ENCODE measurements at regions not wholly inside any gene's neighbourhood (a gene's known extent, or its start where the extent isn't known, plus 50 kb on each side); places are given as distances from the start of the nearest gene placed in this dataset.

DNA sequence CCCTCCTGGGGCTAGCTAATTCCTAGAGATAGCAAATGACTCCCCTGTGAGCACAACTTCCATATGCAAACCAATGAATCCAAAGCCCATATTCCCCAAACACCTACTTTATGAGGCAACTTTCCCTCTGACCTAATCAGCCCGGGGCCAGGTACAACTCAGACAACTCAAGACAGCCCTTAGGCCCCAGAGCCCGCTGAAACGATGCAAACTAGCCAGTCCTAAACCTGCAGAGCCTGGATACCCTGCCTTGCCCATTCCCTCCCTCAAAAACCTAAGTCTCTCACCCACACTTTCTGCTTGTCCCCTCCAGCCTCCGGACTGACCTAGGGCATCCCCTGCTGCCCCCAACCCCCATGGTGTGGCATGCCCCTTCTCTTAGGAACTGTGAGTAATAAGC lies 142.8 kb downstream of the ACTR3 start:
- POLR2A ChIA-PET = no interaction called here
- Histone ChIP-seq H3K27ac (ENCODE audit: insufficient read depth in 1 of 2, low read depth in 1 of 2, low read length in 2 of 2, poor library complexity in 1 of 2, severe bottlenecking in 2 of 2) (no peak overlapping the region), H3K9me3 (ENCODE audit: control extremely low read depth in 1 of 5, control insufficient read depth in 4 of 5, insufficient read depth in 2 of 5, low read depth in 1 of 5, low read length in 4 of 5) (peaks cover 0 to 4% (median 0%) of the 10 kb centered on the region in 5 experiments), H3K4me1 (ENCODE audit: control extremely low read depth in 1 of 4, control insufficient read depth in 4 of 4, insufficient read depth in 4 of 4, low read length in 3 of 4) (no peaks in the 10 kb centered on the region), H3K36me3 (ENCODE audit: control insufficient read depth in 4 of 4, insufficient read depth in 4 of 4, low read length in 3 of 4) (no peaks in the 10 kb centered on the region), H3K27me3 (replicated peaks in 2 of 5; ENCODE audit: control insufficient read depth in 4 of 5, insufficient read depth in 5 of 5, low read length in 4 of 5) (peaks cover 0 to 5% (median 0%) of the 10 kb centered on the region in 5 experiments), H3K4me3 (ENCODE audit: control insufficient read depth in 1 of 7, extremely low read depth in 1 of 7, insufficient read depth in 4 of 7, low read depth in 2 of 7, low read length in 6 of 7) (no peak overlapping the region)
- CTCF ChIA-PET = no interaction called here
- DNase-seq = no peak
- WGBS (ENCODE audit: insufficient coverage) = 81% methylated on average over 2 of the region's 4 CpGs

- WGBS (ENCODE audit: insufficient coverage) = no CpG with 5 or more reads among the region's 1 CpG
Observed at GRCh38 chr2:114034742-114035141, 144.9 kb downstream of the ACTR3 start.

GRCh38 chr2:114038710-114039109 lies 148.8 kb downstream of the ACTR3 start:
- ChIA-PET CTCF (no interaction called here), POLR2A (no interaction called here)
- no peak overlapping the region for H3K4me3 ChIP-seq (ENCODE audit: control insufficient read depth in 1 of 7, extremely low read depth in 1 of 7, insufficient read depth in 4 of 7, low read depth in 2 of 7, low read length in 6 of 7)
- H3K36me3 ChIP-seq (ENCODE audit: control insufficient read depth in 4 of 4, insufficient read depth in 4 of 4, low read length in 3 of 4) = no peaks in the 10 kb centered on the region
- H3K4me1 ChIP-seq (ENCODE audit: control extremely low read depth in 1 of 4, control insufficient read depth in 4 of 4, insufficient read depth in 4 of 4, low read length in 3 of 4) = no peaks in the 10 kb centered on the region
- 100% methylated on average over 2 of the region's 3 CpGs for WGBS (ENCODE audit: insufficient coverage)
- H3K27ac ChIP-seq (ENCODE audit: insufficient read depth in 1 of 2, low read depth in 1 of 2, low read length in 2 of 2, poor library complexity in 1 of 2, severe bottlenecking in 2 of 2) = no peak overlapping the region
- no peaks in the 10 kb centered on the region for H3K9me3 ChIP-seq (ENCODE audit: control extremely low read depth in 1 of 5, control insufficient read depth in 4 of 5, insufficient read depth in 2 of 5, low read depth in 1 of 5, low read length in 4 of 5)
- no peak for DNase-seq
- no peaks in the 10 kb centered on the region for H3K27me3 ChIP-seq (replicated peaks in 2 of 5; ENCODE audit: control insufficient read depth in 4 of 5, insufficient read depth in 5 of 5, low read length in 4 of 5)

More at GRCh38 chr2:114034742-114035141, 144.9 kb downstream of the ACTR3 start:
- POLR2A ChIA-PET = no interaction called here
- H3K27ac ChIP-seq (ENCODE audit: insufficient read depth in 1 of 2, low read depth in 1 of 2, low read length in 2 of 2, poor library complexity in 1 of 2, severe bottlenecking in 2 of 2) = no peak overlapping the region
- H3K4me1 ChIP-seq (ENCODE audit: control extremely low read depth in 1 of 4, control insufficient read depth in 4 of 4, insufficient read depth in 4 of 4, low read length in 3 of 4) = no peaks in the 10 kb centered on the region
- H3K27me3 ChIP-seq (replicated peaks in 2 of 5; ENCODE audit: control insufficient read depth in 4 of 5, insufficient read depth in 5 of 5, low read length in 4 of 5) = peaks cover 0 to 5% (median 0%) of the 10 kb centered on the region in 5 experiments
- no peak overlapping the region for H3K4me3 ChIP-seq (ENCODE audit: control insufficient read depth in 1 of 7, extremely low read depth in 1 of 7, insufficient read depth in 4 of 7, low read depth in 2 of 7, low read length in 6 of 7)
- no peaks in the 10 kb centered on the region for H3K36me3 ChIP-seq (ENCODE audit: control insufficient read depth in 4 of 4, insufficient read depth in 4 of 4, low read length in 3 of 4)
- CTCF ChIA-PET = interaction anchor here (1.4 kb wide), 1 partner anchor 9 kb away, joined by 3 read pairs; no protein-coding TSS in a partner anchor
- H3K9me3 ChIP-seq (ENCODE audit: control extremely low read depth in 1 of 5, control insufficient read depth in 4 of 5, insufficient read depth in 2 of 5, low read depth in 1 of 5, low read length in 4 of 5) = no peaks in the 10 kb centered on the region
- no peak for DNase-seq

GRCh38 chr2:114039677-114040076 lies 149.8 kb downstream of the ACTR3 start:
- no peaks in the 10 kb centered on the region for H3K36me3 ChIP-seq (ENCODE audit: control insufficient read depth in 4 of 4, insufficient read depth in 4 of 4, low read length in 3 of 4)
- no peaks in the 10 kb centered on the region for H3K9me3 ChIP-seq (ENCODE audit: control extremely low read depth in 1 of 5, control insufficient read depth in 4 of 5, insufficient read depth in 2 of 5, low read depth in 1 of 5, low read length in 4 of 5)
- no peaks in the 10 kb centered on the region for H3K27me3 ChIP-seq (replicated peaks in 2 of 5; ENCODE audit: control insufficient read depth in 4 of 5, insufficient read depth in 5 of 5, low read length in 4 of 5)
- WGBS (ENCODE audit: insufficient coverage) = 80% methylated on average over 2 of the region's 2 CpGs
- H3K4me1 ChIP-seq (ENCODE audit: control extremely low read depth in 1 of 4, control insufficient read depth in 4 of 4, insufficient read depth in 4 of 4, low read length in 3 of 4) = no peaks in the 10 kb centered on the region
- no peak overlapping the region for H3K27ac ChIP-seq (ENCODE audit: insufficient read depth in 1 of 2, low read depth in 1 of 2, low read length in 2 of 2, poor library complexity in 1 of 2, severe bottlenecking in 2 of 2)
- CTCF ChIA-PET = no interaction called here
- POLR2A ChIA-PET = no interaction called here
- no peak overlapping the region for H3K4me3 ChIP-seq (ENCODE audit: control insufficient read depth in 1 of 7, extremely low read depth in 1 of 7, insufficient read depth in 4 of 7, low read depth in 2 of 7, low read length in 6 of 7)
- DNase-seq = no peak

DNA sequence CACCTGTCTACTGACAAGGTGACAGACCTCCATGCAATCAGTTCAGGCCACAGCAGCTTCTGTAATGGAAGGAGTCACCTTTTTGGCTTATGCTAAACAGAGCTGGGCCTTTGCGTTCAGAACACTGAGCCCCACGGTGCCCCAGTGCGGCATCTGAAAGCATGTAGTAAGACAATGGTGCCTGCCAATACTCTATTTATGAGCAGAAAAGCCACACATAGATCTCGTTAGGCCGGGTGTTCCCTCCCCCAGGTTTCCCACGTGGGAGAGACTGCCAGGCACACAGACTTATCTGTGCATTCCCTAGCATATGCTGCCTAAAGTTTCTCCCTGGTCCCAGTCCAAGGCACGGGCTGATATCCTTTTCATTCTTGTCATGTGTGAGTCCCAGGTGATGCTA lies 150.9 kb downstream of the ACTR3 start:
- Histone ChIP-seq H3K9me3 (ENCODE audit: control extremely low read depth in 1 of 5, control insufficient read depth in 4 of 5, insufficient read depth in 2 of 5, low read depth in 1 of 5, low read length in 4 of 5) (no peaks in the 10 kb centered on the region), H3K36me3 (ENCODE audit: control insufficient read depth in 4 of 4, insufficient read depth in 4 of 4, low read length in 3 of 4) (no peaks in the 10 kb centered on the region), H3K4me3 (ENCODE audit: control insufficient read depth in 1 of 7, extremely low read depth in 1 of 7, insufficient read depth in 4 of 7, low read depth in 2 of 7, low read length in 6 of 7) (no peak overlapping the region), H3K27me3 (replicated peaks in 2 of 5; ENCODE audit: control insufficient read depth in 4 of 5, insufficient read depth in 5 of 5, low read length in 4 of 5) (no peaks in the 10 kb centered on the region), H3K4me1 (ENCODE audit: control extremely low read depth in 1 of 4, control insufficient read depth in 4 of 4, insufficient read depth in 4 of 4, low read length in 3 of 4) (no peaks in the 10 kb centered on the region), H3K27ac (ENCODE audit: insufficient read depth in 1 of 2, low read depth in 1 of 2, low read length in 2 of 2, poor library complexity in 1 of 2, severe bottlenecking in 2 of 2) (no peak overlapping the region)
- ChIA-PET POLR2A (no interaction called here), CTCF (no interaction called here)
- no peak for DNase-seq
- WGBS (ENCODE audit: insufficient coverage) = 90% methylated on average over 5 of the region's 7 CpGs

- 99% methylated on average over 5 of the region's 5 CpGs for WGBS (ENCODE audit: insufficient coverage)
- no peak for DNase-seq
- Histone ChIP-seq H3K36me3 (ENCODE audit: control insufficient read depth in 4 of 4, insufficient read depth in 4 of 4, low read length in 3 of 4) (no peaks in the 10 kb centered on the region), H3K27me3 (replicated peaks in 2 of 5; ENCODE audit: control insufficient read depth in 4 of 5, insufficient read depth in 5 of 5, low read length in 4 of 5) (no peaks in the 10 kb centered on the region), H3K4me3 (ENCODE audit: control insufficient read depth in 1 of 7, extremely low read depth in 1 of 7, insufficient read depth in 4 of 7, low read depth in 2 of 7, low read length in 6 of 7) (no peak overlapping the region), H3K4me1 (ENCODE audit: control extremely low read depth in 1 of 4, control insufficient read depth in 4 of 4, insufficient read depth in 4 of 4, low read length in 3 of 4) (no peaks in the 10 kb centered on the region), H3K27ac (ENCODE audit: insufficient read depth in 1 of 2, low read depth in 1 of 2, low read length in 2 of 2, poor library complexity in 1 of 2, severe bottlenecking in 2 of 2) (no peak overlapping the region), H3K9me3 (ENCODE audit: control extremely low read depth in 1 of 5, control insufficient read depth in 4 of 5, insufficient read depth in 2 of 5, low read depth in 1 of 5, low read length in 4 of 5) (no peaks in the 10 kb centered on the region)
- CTCF ChIA-PET = no interaction called here
- POLR2A ChIA-PET = no interaction called here
Observed at GRCh38 chr2:114044985-114045384, 155.1 kb downstream of the ACTR3 start.

DNA sequence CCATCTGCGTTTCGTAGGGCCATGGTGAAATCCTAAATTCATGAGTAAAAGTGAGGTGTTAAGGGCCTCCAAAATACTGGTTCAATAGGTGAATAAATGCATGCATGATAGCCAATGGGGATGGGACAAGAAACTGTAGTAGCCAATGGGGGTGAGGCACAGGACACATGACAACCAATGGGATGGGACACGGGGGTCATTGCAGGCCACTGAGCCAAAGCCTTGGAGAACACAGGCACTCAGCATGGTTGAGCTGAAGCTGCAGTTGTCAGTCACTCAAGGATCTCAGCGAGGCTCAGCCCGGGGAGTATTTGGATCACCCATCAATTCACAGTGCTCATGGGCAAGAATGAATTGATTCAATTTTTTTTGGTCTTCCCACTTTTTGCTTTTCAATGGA lies 156.5 kb downstream of the ACTR3 start:
- Histone ChIP-seq H3K9me3 (ENCODE audit: control extremely low read depth in 1 of 5, control insufficient read depth in 4 of 5, insufficient read depth in 2 of 5, low read depth in 1 of 5, low read length in 4 of 5) (no peaks in the 10 kb centered on the region), H3K4me3 (ENCODE audit: control insufficient read depth in 1 of 7, extremely low read depth in 1 of 7, insufficient read depth in 4 of 7, low read depth in 2 of 7, low read length in 6 of 7) (no peak overlapping the region), H3K27me3 (replicated peaks in 2 of 5; ENCODE audit: control insufficient read depth in 4 of 5, insufficient read depth in 5 of 5, low read length in 4 of 5) (no peaks in the 10 kb centered on the region), H3K4me1 (ENCODE audit: control extremely low read depth in 1 of 4, control insufficient read depth in 4 of 4, insufficient read depth in 4 of 4, low read length in 3 of 4) (no peaks in the 10 kb centered on the region), H3K27ac (ENCODE audit: insufficient read depth in 1 of 2, low read depth in 1 of 2, low read length in 2 of 2, poor library complexity in 1 of 2, severe bottlenecking in 2 of 2) (no peak overlapping the region), H3K36me3 (ENCODE audit: control insufficient read depth in 4 of 4, insufficient read depth in 4 of 4, low read length in 3 of 4) (no peaks in the 10 kb centered on the region)
- 96% methylated on average over 5 of the region's 5 CpGs for WGBS (ENCODE audit: insufficient coverage)
- ChIA-PET POLR2A (no interaction called here), CTCF (no interaction called here)
- no peak for DNase-seq

All from common myeloid progenitor, CD34-positive (primary cell).